ENCODE measurements at regions not wholly inside any gene's neighbourhood (a gene's known extent, or its start where the extent isn't known, plus 50 kb on each side); places are given as distances from the start of the nearest gene placed in this dataset.
"Not testable (repeated sequence)": the region's sequence is repeated elsewhere in the genome, so short reads cannot be mapped to it uniquely, and the experiment has no call there.

- Mint-ChIP-seq H3K27ac (no peak overlapping the region), H3K27me3 (ENCODE audit: insufficient read depth) (no peaks in the 10 kb centered on the region), H3K36me3 (ENCODE audit: low read depth) (no peaks in the 10 kb centered on the region), H3K4me1 (ENCODE audit: low read depth) (no peaks in the 10 kb centered on the region), H3K4me3 (no peak overlapping the region), H3K9me3 (no peaks in the 10 kb centered on the region)
- no peak for DNase-seq (ENCODE audit: low spot score)
- intact Hi-C loops (cut with micrococcal nuclease), result no loop called here
Observed at GRCh38 chr9:101880846-101881245, 142.4 kb upstream of the GRIN3A start.

GRCh38 chr9:101878734-101879133 lies 140.3 kb upstream of the GRIN3A start:
- no peaks in the 10 kb centered on the region for H3K36me3 Mint-ChIP-seq (ENCODE audit: low read depth)
- H3K27ac Mint-ChIP-seq, result no peak overlapping the region
- no peaks in the 10 kb centered on the region for H3K9me3 Mint-ChIP-seq
- DNase-seq (ENCODE audit: low spot score), result no peak
- H3K27me3 Mint-ChIP-seq (ENCODE audit: insufficient read depth), result no peaks in the 10 kb centered on the region
- intact Hi-C loops (cut with micrococcal nuclease), result no loop called here
- H3K4me3 Mint-ChIP-seq, result no peak overlapping the region
- no peaks in the 10 kb centered on the region for H3K4me1 Mint-ChIP-seq (ENCODE audit: low read depth)

- intact Hi-C loops (cut with micrococcal nuclease), result no loop called here
- H3K27ac Mint-ChIP-seq, result no peak overlapping the region
- H3K36me3 Mint-ChIP-seq (ENCODE audit: low read depth), result no peaks in the 10 kb centered on the region
- H3K9me3 Mint-ChIP-seq, result no peaks in the 10 kb centered on the region
- H3K4me1 Mint-ChIP-seq (ENCODE audit: low read depth), result no peaks in the 10 kb centered on the region
- no peak overlapping the region for H3K4me3 Mint-ChIP-seq
- no peak for DNase-seq (ENCODE audit: low spot score)
- H3K27me3 Mint-ChIP-seq (ENCODE audit: insufficient read depth), result no peaks in the 10 kb centered on the region
Observed at GRCh38 chr9:101877439-101877838, 139.0 kb upstream of the GRIN3A start.

- intact Hi-C loops (cut with micrococcal nuclease), result no loop called here
- no peak for DNase-seq (ENCODE audit: low spot score)
- Mint-ChIP-seq H3K36me3 (ENCODE audit: low read depth) (no peaks in the 10 kb centered on the region), H3K4me1 (ENCODE audit: low read depth) (no peaks in the 10 kb centered on the region), H3K27ac (no peak overlapping the region), H3K27me3 (ENCODE audit: insufficient read depth) (no peaks in the 10 kb centered on the region), H3K9me3 (no peaks in the 10 kb centered on the region), H3K4me3 (no peak overlapping the region)
Observed at GRCh38 chr9:101861472-101861871, 123.0 kb upstream of the GRIN3A start.

- Mint-ChIP-seq H3K27me3 (ENCODE audit: insufficient read depth) (no peaks in the 10 kb centered on the region), H3K9me3 (no peaks in the 10 kb centered on the region), H3K4me1 (ENCODE audit: low read depth) (no peaks in the 10 kb centered on the region), H3K36me3 (ENCODE audit: low read depth) (no peaks in the 10 kb centered on the region), H3K27ac (no peak overlapping the region), H3K4me3 (no peak overlapping the region)
- intact Hi-C loops (cut with micrococcal nuclease), result no loop called here
- no peak for DNase-seq (ENCODE audit: low spot score)
Observed at GRCh38 chr9:101860920-101861319, 122.5 kb upstream of the GRIN3A start.

GRCh38 chr9:101859620-101860019 lies 121.2 kb upstream of the GRIN3A start:
- no peaks in the 10 kb centered on the region for H3K27me3 Mint-ChIP-seq (ENCODE audit: insufficient read depth)
- H3K27ac Mint-ChIP-seq, result no peak overlapping the region

GRCh38 chr9:101858026-101858425 lies 119.6 kb upstream of the GRIN3A start:
- no peak for DNase-seq (ENCODE audit: low spot score)
- intact Hi-C loops (cut with micrococcal nuclease), result no loop called here
- Mint-ChIP-seq H3K4me3 (no peak overlapping the region), H3K9me3 (no peaks in the 10 kb centered on the region), H3K4me1 (ENCODE audit: low read depth) (no peaks in the 10 kb centered on the region), H3K27ac (no peak overlapping the region), H3K36me3 (ENCODE audit: low read depth) (no peaks in the 10 kb centered on the region), H3K27me3 (ENCODE audit: insufficient read depth) (no peaks in the 10 kb centered on the region)

More at GRCh38 chr9:101859620-101860019, 121.2 kb upstream of the GRIN3A start:
- Mint-ChIP-seq H3K9me3 (no peaks in the 10 kb centered on the region), H3K36me3 (ENCODE audit: low read depth) (no peaks in the 10 kb centered on the region), H3K4me3 (no peak overlapping the region), H3K4me1 (ENCODE audit: low read depth) (no peaks in the 10 kb centered on the region)
- intact Hi-C loops (cut with micrococcal nuclease), result no loop called here
- DNase-seq (ENCODE audit: low spot score), result no peak

- no peaks in the 10 kb centered on the region for H3K36me3 Mint-ChIP-seq (ENCODE audit: low read depth)
- H3K27me3 Mint-ChIP-seq (ENCODE audit: insufficient read depth), result no peaks in the 10 kb centered on the region
- H3K27ac Mint-ChIP-seq, result no peak overlapping the region
- H3K4me1 Mint-ChIP-seq (ENCODE audit: low read depth), result no peaks in the 10 kb centered on the region
- no peaks in the 10 kb centered on the region for H3K9me3 Mint-ChIP-seq
- no peak for DNase-seq (ENCODE audit: low spot score)
- H3K4me3 Mint-ChIP-seq, result no peak overlapping the region
- intact Hi-C loops (cut with micrococcal nuclease), result no loop called here
Observed at GRCh38 chr9:101849102-101849707, 110.8 kb upstream of the GRIN3A start.

GRCh38 chr9:101848485-101848919 lies 110.1 kb upstream of the GRIN3A start:
- DNase-seq (ENCODE audit: low spot score), result no peak

GRCh38 chr9:101846161-101846560 lies 107.7 kb upstream of the GRIN3A start:
- H3K9me3 Mint-ChIP-seq, result no peaks in the 10 kb centered on the region
- no peak overlapping the region for H3K27ac Mint-ChIP-seq
- no peak overlapping the region for H3K4me3 Mint-ChIP-seq
- DNase-seq (ENCODE audit: low spot score), result no peak
- H3K27me3 Mint-ChIP-seq (ENCODE audit: insufficient read depth), result no peaks in the 10 kb centered on the region
- no peaks in the 10 kb centered on the region for H3K36me3 Mint-ChIP-seq (ENCODE audit: low read depth)
- intact Hi-C loops (cut with micrococcal nuclease), result no loop called here
- H3K4me1 Mint-ChIP-seq (ENCODE audit: low read depth), result no peaks in the 10 kb centered on the region

More at GRCh38 chr9:101848485-101848919, 110.1 kb upstream of the GRIN3A start:
- Mint-ChIP-seq H3K4me1 (ENCODE audit: low read depth) (no peaks in the 10 kb centered on the region), H3K36me3 (ENCODE audit: low read depth) (no peaks in the 10 kb centered on the region), H3K27ac (no peak overlapping the region), H3K4me3 (no peak overlapping the region), H3K27me3 (ENCODE audit: insufficient read depth) (no peaks in the 10 kb centered on the region), H3K9me3 (no peaks in the 10 kb centered on the region)
- intact Hi-C loops (cut with micrococcal nuclease), result no loop called here

- no peak overlapping the region for H3K27ac Mint-ChIP-seq
- H3K36me3 Mint-ChIP-seq (ENCODE audit: low read depth), result no peaks in the 10 kb centered on the region
- no peaks in the 10 kb centered on the region for H3K9me3 Mint-ChIP-seq
- H3K4me1 Mint-ChIP-seq (ENCODE audit: low read depth), result no peaks in the 10 kb centered on the region
- H3K27me3 Mint-ChIP-seq (ENCODE audit: insufficient read depth), result no peaks in the 10 kb centered on the region
- intact Hi-C loops (cut with micrococcal nuclease), result no loop called here
- H3K4me3 Mint-ChIP-seq, result no peak overlapping the region
- no peak for DNase-seq (ENCODE audit: low spot score)
Observed at GRCh38 chr9:101840694-101841188, 102.3 kb upstream of the GRIN3A start.

- DNase-seq (ENCODE audit: low spot score); H3K4me3 Mint-ChIP-seq; H3K36me3 Mint-ChIP-seq (ENCODE audit: low read depth); H3K27me3 Mint-ChIP-seq (ENCODE audit: insufficient read depth); H3K9me3 Mint-ChIP-seq; H3K27ac Mint-ChIP-seq; intact Hi-C loops (cut with micrococcal nuclease); H3K4me1 Mint-ChIP-seq (ENCODE audit: low read depth): not testable (repeated sequence)
Observed at GRCh38 chr9:101838988-101839387, 100.5 kb upstream of the GRIN3A start.

- intact Hi-C loops (cut with micrococcal nuclease), result no loop called here
- no peaks in the 10 kb centered on the region for H3K9me3 Mint-ChIP-seq
- no peaks in the 10 kb centered on the region for H3K4me1 Mint-ChIP-seq (ENCODE audit: low read depth)
- no peak for DNase-seq (ENCODE audit: low spot score)
- H3K27ac Mint-ChIP-seq, result no peak overlapping the region
- H3K4me3 Mint-ChIP-seq, result no peak overlapping the region
- H3K27me3 Mint-ChIP-seq (ENCODE audit: insufficient read depth), result no peaks in the 10 kb centered on the region
- no peaks in the 10 kb centered on the region for H3K36me3 Mint-ChIP-seq (ENCODE audit: low read depth)
Observed at GRCh38 chr9:101836021-101836420, 97.6 kb upstream of the GRIN3A start.

GRCh38 chr9:101832486-101832885 lies 94.0 kb upstream of the GRIN3A start:
- H3K27me3 Mint-ChIP-seq (ENCODE audit: insufficient read depth), result no peaks in the 10 kb centered on the region
- DNase-seq (ENCODE audit: low spot score), result no peak
- no peaks in the 10 kb centered on the region for H3K9me3 Mint-ChIP-seq
- H3K4me3 Mint-ChIP-seq, result no peak overlapping the region
- intact Hi-C loops (cut with micrococcal nuclease), result no loop called here
- no peak overlapping the region for H3K27ac Mint-ChIP-seq
- H3K36me3 Mint-ChIP-seq (ENCODE audit: low read depth), result no peaks in the 10 kb centered on the region
- H3K4me1 Mint-ChIP-seq (ENCODE audit: low read depth), result no peaks in the 10 kb centered on the region
